Left kidney (tissue), 1 donor: ENCODE measurements at regions not wholly inside any gene's neighbourhood (a gene's known extent, or its start where the extent isn't known, plus 50 kb on each side); places are given as distances from the start of the nearest gene placed in this dataset.

Experiments
- DNase-seq: peaks from one replicate; pipeline ENCODE4 v3.0.0-alpha.2; 2013

DNA sequence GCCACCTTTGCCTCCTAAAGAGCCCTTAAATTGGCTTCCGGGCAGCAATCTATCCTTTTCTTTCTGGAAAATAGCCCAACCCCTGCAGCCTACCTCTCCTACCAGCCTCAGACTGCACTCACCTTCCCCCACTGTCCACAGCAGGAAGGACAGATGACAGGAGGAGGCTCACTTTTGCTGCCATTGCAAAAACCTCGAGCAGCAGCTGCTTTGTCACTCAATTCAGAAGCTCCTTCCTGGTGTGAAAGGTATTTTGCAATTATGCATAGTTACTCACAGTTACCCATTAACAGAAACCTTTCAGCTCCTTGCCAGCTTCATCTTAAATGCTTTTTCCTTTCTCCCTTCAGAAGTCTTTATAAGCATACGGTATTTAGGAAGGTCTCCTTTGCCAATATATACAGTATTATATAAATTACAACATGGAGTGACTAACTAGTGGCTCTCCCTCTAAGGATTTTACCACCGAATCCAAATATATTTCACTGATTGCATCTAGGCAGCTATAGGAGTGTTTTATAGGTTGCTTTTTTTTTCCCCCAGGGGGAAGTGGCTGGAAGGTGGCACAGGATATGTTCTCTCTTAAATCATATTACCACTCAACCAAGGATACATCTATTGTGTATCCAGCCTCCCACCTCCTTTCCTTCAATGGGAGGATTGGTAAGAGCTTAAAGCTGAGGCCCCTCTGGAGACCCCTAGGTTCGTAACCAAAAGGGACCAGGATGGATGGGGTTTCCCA lies 142.1 kb upstream of the IPO9 start:
- DNase-seq: no peak

DNA sequence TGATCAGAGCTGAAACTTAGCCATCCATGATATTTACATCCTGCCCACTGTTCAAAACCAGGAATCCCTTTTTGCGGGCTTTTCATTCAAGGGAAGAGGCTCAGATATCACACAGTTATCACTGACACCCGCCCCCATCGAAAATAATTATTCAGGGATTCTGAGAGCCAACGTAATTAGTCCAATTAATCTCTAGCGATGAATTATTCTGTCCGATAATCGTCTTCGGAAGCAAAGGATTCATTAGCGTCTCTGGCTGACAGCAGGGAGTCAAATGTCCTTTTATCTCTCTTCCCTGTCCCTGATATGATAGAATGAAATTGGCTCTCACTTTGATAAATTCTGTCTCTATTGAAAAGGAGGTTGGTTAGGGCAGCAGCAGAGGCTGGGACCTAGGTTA lies 140.4 kb upstream of the IPO9 start:
- no peak for DNase-seq

DNA sequence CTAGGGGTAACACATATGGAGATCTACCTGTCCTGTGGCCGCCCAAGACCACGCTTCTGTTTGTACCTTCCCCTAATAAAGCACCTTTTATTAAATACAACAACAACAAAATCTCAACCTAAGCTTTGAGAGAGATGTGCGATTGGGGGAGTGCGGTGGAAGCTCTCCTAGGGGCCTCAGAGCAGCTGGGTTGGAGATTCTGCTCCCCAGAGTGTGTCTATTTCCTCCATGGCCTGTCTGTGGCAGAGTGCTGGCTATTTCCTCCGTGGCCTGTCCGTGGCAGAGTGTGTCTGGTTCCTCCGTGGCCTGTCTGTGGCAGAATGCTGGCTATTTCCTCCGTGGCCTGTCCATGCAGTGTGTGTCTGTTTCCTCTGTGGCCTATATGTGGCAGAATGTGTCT lies 139.3 kb upstream of the IPO9 start:
- DNase-seq: no peak

DNA sequence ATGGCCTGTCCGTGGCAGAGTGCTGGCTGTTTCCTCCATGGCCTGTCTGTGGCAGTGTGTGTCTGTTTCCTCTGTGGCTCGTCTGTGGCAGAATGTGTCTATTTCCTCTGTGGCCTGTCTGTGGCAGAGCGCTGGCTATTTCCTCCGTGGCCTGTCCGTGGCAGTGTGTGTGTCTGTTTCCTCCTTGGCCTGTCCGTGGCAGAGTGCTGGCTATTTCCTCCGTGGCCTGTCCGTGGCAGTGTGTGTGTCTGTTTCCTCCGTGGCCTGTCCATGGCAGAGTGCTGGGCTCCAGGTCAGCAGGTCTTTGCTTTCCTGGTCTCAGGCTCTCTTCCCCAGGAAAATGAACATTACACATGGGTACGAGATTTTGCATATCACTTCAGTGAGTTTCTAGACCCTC lies 138.4 kb upstream of the IPO9 start:
- no peak for DNase-seq

DNA sequence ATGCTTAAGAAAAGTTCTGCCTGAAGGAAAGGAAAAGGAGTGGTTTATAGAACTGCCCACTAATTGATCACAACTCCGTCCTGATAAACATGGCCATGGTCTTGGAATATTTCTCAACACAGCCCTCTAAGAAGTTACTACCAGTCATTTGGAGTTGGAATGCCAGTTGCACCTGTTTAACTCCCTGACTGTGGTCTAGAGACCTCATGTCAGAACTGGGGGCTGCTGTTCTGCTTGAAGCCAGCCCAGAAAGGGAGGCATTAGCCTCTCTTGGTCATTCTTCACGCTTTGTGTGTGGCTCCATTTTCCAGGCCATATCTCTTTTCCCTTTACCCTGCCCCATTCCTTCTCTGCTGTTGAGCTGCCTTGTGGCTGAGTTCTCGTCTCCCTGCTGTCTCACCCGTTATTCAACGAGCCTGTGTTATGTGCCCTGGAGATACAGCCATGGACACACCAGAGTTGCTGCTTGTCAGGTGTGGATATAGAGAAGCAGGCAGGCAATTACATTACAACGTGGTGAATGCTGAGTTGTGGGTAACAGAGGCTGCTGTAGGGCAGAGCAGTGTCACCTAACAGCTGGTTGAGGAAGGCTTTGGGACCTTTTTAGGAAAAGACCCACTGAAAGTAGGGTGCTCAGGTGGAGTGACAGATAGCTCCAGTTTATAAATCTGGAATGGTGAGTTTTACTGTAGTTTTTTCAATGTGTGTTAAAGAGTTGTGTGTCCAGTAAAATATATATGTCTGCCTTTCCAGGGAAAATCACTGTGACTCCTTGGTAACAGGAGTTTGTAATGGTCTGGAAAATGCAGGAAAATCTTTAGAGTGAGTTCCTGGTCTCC lies 137.0 kb upstream of the IPO9 start:
- no peak for DNase-seq

DNA sequence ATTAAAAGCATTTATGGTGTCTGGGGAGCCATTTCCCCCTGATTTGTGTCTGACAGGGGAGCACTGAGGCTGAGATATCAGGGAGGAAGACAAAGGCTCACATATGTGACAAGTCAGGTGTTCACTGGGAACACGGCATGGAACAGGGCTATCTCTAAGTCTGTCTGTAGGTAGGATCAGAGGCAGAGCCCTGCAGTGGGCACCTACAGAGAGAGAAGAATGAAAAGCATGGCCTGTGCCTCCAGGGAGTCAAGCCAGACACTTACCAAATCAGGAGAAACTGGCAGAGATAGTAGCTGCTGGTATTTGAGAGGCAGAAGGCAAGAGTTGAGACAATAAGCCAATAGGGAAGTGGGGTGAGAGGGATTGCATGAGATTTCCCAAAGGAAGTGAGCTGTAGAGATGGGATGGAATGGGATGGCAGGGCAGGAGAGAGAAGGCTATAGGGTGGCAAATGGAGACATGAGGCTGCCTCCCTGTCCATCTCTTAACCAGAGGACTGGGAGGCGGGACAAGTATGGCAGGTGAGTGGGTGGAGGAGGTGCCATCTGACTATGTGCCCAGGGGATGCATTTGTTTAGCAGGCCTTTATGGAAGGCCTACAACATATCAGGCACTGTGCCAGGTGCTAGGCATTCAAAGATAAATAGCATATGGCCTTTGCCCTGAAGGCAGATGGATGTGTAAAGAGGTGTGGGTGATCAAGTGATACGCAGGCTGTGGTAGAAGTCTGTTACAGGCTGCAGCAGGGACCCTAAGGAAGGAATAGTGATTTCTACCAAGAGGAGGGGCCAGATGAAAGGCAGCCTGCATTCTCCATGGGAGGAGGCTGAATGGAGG lies 136.2 kb upstream of the IPO9 start:
- no peak for DNase-seq

DNA sequence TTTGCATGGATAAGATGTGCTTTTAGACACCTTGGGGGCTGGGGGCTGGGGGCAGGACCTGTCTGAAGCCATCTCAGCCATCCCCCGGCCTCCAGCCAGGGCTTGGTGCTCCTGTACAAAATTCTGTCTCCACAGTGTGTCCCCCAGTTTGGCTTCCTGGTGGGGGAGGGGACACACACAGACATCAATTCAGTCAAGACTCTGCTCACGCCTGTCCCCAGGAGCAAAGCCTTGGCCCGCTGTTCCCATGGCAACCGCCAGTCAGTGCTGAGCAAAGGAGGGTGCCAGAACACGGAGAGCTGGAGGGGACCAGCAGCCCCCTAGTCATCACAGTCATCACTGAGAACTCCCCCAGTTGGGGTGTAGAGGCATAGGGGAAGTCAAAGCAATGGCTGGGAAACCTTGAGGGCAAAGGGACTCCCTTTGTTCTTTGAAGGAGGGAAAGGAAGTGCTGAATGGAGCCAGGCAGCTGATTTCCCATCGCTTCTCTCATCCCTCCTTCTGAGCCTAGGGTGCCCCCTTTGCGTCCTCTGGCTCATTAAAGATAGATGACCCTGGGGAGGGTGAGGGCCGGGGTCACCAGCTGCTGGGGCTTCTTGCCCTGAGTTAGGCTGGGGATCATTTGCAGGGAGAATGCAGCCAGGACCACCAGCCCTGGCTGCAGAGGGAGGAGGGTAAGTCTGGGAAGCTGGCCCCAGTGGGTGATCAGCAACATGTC lies 134.9 kb upstream of the IPO9 start:
- DNase-seq: no peak

DNA sequence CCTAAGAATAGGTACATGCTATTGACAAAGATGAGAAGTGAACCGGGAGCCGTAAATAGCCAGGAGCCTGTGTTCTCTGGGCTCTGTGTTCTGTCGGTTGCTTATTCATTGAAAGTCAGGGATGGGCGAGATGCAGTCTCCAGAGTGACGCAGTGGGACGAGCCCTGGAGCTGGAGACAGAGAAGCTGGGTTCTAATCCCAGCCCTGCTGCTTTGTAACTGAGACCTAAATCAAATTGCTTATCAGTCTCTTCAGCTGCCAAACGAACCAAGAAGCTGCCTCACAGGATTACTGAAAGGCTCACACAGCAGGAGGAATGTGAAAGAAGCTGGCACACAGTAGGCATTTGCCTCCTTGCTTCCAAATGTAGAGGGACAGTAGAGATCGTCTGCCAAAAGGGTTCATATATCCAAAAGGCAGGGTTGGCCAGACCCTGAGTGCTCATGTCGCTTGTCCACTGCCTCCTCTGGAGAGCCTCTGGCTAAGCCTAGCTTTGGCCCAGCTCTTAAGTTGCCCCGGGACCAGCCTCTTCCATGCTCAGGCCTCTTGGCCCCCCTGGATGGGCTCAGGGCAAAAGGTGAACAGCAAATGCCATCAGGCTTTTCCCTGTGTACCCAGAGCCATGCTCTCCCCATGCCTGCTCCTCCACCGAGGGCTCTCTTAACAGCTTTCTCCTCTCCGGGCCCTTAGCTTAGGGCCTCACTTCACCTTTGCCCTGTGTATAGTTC lies 134.2 kb upstream of the IPO9 start:
- no peak for DNase-seq

DNA sequence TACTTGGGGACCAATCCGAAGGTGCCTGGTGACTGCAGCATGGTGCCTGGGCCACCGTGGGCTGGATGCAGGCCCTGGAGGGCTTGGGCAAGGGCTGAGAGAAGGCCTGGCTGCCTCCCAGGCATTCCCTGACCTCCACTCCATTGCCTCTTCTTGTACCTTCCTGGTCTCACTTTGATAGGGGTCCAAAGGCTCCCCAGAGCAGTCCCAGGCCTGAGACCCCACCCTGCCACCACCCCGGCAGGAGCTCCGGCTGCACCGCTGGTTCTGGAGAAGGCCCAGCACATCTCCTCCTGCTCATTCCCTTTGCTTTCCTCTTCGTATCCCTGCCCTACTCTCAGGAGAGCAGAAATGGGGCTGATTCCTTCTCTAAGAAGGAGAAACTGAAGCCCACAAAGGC lies 133.3 kb upstream of the IPO9 start:
- no peak for DNase-seq

DNA sequence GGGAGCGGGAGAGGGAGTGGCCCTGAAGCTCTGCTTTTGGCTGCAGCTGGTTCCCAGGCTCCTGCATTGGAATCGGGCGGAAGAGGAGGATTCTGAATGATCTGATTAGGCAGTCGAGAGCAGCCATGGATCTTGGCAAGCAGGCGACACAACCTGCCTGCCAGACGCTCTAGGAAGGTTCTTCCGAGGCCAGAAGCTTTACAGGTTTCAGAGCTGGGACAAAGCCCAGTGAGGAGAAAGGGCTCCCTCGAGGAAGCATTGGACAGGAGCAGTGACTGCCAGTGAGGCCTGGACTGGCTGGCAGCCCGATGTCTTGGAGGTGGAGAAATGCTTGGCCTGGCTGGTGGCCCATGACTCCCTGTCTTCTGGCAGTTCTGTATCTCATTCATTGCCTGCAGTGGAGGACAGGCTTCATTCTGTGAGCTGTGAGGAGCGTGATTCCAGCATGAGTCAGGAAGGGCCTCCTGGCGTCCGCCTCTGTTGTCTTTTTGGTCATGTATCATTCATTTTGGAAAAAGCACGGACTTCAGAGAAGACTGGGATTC lies 132.7 kb upstream of the IPO9 start:
- no peak for DNase-seq

DNA sequence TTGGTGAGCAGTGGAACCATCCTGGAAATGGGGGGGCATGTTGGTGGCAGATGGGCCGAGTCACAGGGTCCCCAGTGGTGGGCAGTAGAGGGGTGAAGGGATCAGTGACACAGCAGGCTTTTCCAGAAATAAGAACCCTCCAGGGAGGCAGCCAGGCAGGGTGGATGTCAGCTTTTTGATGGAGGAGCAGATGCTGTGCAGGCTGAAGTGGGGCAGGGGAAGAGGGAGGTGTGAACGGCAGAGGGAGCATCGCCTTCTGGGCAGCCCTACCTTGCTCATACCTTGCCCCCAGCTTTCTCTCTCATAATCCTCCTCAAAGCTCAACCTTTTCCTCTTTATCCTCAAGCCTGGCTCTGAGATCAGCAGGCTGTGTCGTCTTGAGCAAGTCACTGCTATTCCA lies 131.8 kb upstream of the IPO9 start:
- no peak for DNase-seq

DNA sequence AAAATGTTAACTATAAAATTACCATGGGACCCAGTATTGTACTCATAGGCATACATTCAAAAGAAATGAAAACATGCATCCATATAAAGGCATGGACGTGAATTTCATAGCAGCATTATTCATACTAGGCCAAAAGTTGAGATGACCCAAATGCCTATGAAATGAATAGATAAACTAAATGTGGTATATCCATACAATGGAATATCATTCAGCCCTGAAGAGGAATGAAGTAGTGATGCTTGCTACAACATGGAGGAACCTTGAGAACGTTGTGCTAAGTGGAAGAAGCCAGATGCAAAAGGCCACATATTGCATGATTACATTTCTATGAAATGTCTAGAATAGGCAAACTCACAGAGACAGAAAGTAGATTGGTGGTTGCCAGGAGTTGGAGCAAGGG lies 127.1 kb upstream of the IPO9 start:
- no peak for DNase-seq

DNA sequence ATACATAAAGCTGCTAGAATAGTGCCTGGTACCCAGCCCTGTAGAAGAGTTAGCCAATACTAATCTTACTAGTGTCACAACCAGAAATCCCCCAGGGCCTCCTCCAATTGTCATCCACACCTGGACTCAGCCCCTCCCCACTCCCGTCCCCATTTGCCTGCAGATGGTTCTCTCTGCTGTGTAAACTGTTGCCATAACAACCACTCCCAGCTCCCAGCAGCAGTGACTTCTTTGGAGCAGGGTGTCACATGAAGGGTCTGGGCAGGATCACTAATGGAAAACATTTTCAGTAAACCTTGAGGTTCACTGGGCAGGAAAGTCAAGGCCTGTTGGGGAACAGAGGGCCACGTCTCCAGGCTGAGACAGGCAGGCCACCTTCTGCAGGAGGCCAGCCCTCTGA lies 126.0 kb upstream of the IPO9 start:
- no peak for DNase-seq

DNA sequence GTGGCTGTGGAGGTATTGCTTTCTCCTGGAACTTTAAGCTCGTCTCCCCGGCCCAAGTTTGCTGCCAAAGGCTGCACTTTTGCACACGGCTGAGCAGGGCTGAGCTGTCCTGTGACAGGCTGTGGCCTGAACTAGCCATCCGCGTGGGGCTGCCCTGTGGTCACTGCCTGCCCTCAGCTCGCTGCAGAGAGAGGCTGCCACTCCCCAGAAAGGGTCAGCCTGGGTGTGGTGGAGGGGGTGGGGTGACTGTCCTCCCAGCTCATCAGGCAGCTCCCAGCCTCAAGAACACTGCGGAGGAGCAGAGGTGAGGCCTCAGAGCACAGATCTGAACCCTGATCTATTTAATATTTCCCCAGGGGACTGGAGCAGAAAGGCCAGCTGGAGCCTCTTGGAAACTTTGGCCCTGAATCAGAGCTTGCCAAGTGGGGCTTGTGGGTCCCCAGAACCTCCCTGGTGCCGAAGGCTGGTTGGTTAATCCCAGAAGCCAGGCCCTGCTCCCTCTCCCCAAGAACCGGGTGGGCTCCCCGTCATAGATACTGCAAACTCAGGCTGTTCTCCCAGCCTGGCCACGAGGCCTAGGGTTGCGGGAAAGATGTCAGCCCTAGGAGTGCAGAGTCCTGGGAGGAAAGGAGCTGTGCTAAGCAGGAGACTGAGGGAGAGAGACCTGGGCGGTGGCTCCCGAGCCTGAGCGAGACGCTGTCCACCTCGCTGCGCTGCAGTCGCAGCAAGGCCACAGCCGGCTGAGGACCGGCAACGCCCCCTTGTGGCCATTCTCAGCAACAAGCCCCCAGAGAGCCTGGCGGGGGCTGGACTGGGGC lies 125.1 kb upstream of the IPO9 start:
- peak; percentile 70 for DNase-seq

DNA sequence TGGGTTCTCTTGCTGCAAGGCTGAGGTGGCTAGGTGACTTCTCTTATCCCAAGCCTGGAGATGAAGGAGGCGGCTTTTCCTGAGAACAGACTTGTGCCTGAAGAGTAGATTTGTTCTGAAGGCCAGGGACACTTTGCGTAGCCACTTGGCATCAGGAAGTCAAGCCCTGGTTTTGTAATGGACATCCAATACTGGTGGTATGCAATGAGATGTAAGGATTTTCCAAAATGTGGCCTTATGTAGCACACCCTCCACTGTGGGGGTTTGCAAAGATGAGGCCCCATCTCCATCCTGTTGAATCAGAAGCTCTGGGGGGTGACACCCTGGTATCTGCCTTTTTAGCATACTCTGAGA lies 124.5 kb upstream of the IPO9 start:
- no peak for DNase-seq

DNA sequence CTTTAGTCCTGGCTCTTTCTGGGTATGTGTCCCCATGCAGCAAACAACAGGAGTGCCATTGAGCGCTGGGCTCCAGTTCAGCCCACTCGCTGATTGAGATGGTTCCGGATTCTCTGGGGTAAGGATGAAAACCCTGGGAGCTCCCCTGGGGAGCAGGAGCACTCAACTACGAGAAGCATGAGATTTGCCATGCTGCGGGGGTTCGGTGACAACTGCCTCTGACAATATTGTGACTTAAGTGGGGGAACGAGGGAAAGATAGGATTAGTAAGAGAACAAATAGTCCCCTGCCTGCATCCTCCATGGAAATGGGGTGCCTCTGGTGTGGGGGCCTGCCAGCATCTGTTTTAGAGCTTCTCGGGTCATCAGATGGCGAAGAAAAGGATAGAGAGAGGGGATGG lies 123.6 kb upstream of the IPO9 start:
- no peak for DNase-seq

DNA sequence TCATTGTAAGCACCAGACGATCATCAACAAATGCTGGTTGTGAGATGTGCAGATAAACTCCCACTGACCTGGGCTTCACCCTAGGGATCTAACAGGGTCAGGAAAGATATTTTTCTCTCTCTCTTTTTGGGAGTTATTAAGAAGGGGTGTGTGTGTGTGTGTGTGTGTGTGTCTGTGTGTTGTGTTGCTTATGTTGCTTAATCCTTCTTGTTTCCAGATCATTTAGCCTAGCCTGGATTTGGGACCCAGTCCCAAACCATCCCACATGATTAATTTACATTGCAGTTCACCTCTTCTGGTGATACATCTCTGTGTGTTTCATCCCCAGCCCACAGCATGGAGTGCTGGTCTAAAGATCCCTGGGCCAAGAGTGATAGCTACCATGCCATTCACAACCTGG lies 122.8 kb upstream of the IPO9 start:
- no peak for DNase-seq

DNA sequence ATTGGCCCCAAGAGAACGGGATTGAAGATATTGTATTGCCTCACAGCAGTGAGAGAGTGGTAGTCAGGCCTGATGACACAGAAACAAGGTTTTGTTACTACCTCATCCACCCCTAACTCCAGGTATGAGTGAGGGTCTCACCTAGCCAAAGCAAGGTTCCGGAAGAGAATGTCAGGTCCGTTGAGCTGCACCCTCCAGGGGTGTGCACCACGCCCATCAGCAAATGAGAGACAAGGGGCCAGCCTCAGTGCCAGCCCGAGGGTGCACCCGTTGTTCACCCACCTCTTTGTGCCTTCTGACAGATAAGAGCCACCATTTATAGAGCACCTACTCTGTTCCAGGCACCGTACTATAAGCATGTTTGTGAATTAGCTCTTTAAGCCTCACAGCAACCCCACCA lies 121.9 kb upstream of the IPO9 start:
- no peak for DNase-seq

DNA sequence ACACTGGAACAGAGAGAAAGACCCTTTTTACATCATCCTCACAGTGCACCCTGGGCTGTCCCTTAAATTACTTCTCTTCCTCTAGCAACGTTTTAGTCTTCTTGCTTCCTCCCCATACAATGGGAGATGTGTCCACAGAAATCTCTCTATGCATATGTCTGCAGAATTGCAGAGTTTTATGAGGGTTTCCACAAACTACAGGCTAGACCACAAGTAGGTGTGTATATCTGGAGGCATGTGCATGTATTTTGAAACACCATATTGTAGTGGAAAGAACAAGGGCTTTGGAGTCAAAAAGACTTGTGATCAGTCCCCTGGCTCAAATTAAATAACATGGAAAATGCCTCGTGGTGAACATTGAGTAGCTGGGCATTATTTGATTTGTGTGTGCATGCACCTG lies 121.3 kb upstream of the IPO9 start:
- no peak for DNase-seq

DNA sequence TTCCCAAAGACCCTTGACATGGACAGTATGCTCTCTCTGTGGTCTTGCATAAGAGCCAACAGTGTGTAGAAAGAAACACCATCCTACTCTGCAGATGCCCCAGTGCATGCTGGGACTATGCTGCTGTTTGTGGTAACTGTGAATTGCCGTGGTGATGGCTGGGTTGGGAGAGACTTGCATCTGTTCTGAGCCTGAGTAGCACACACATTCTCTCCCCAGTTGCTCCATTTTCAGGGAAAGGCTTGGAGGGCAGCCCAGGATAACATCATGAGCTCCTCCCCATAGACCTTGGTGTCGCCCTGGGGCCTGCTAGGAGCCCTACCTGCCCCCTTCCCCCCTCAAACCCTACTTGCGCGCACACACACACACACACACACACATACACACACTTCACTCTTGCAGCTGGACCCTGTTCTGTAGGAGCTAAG lies 120.9 kb upstream of the IPO9 start:
- no peak for DNase-seq
